ENCODE measurements at regions not wholly inside any gene's neighbourhood (a gene's known extent, or its start where the extent isn't known, plus 50 kb on each side); places are given as distances from the start of the nearest gene placed in this dataset.

- ChIA-PET RAD21 (ENCODE audit: low non-redundant PET in 1 of 2, low total read pairs in 2 of 2, uncharacterized antibody in 2 of 2, unreplicated experiment in 2 of 2) (no interaction called here), CTCF (no interaction called here), POLR2A (no interaction called here)
- no peaks in the 10 kb centered on the region for H3K27me3 ChIP-seq (ENCODE audit: insufficient read depth, low read length)
- no peaks in the 10 kb centered on the region for H4K20me1 ChIP-seq (ENCODE audit: insufficient read depth)
- no peak for DNase-seq (ENCODE audit: low read depth, low spot score)
- intact Hi-C loops (cut with micrococcal nuclease): no loop called here
- no peaks in the 10 kb centered on the region for H3K4me1 ChIP-seq (ENCODE audit: control insufficient read depth in 1 of 2, insufficient read depth in 2 of 2, low read length in 2 of 2)
- BruUV-seq (replicated peaks): no TSS peak
- H2AFZ ChIP-seq (ENCODE audit: low read depth, low read length, poor library complexity, severe bottlenecking): no peak overlapping the region
- H3K4me3 ChIP-seq (replicated peaks in 1 of 2; ENCODE audit: low read depth in 1 of 2, low read length in 2 of 2): no peak overlapping the region
- TF ChIP-seq POLR2AphosphoS5 (IDR thresholded peaks at IDR 0.05; ENCODE audit: low read depth, low read length) (no peak), MAX (IDR thresholded peaks at IDR 0.05) (no peak), EZH2 (IDR thresholded peaks at IDR 0.05) (no peak), FOSL1 (IDR thresholded peaks at IDR 0.05; ENCODE audit: low read depth) (no peak), POLR2A (IDR thresholded peaks at IDR 0.05; ENCODE audit: borderline replicate concordance, extremely low read depth, insufficient read depth, insufficient read length) (no peak), SIN3A (IDR thresholded peaks at IDR 0.05; ENCODE audit: low read depth) (no peak), EGR1 (IDR thresholded peaks at IDR 0.05; ENCODE audit: low read depth) (no peak), REST (IDR thresholded peaks at IDR 0.05; ENCODE audit: low read depth) (no peak), TCF7L2 (IDR thresholded peaks at IDR 0.05; ENCODE audit: borderline replicate concordance, extremely low read depth, insufficient read depth, insufficient read length) (no peak), CEBPB (IDR thresholded peaks at IDR 0.05; ENCODE audit: low read depth) (no peak)
- H3K27ac ChIP-seq (ENCODE audit: low read depth, low read length): no peak overlapping the region
- no peak overlapping the region for H3K4me2 ChIP-seq (ENCODE audit: low read length)
- no peak for ATAC-seq
- H3K9ac ChIP-seq (ENCODE audit: low read length): no peak overlapping the region
- no peaks in the 10 kb centered on the region for H3K9me2 ChIP-seq (ENCODE audit: insufficient read depth)
- no peaks in the 10 kb centered on the region for H3K36me3 ChIP-seq (ENCODE audit: control insufficient read depth in 1 of 2, insufficient read depth in 2 of 2, low read length in 2 of 2)
- H3K79me2 ChIP-seq (ENCODE audit: insufficient read depth, low read length): no peaks in the 10 kb centered on the region
- H3K9me3 ChIP-seq (ENCODE audit: control insufficient read depth in 1 of 2, insufficient read depth in 1 of 2, low read depth in 1 of 2, low read length in 2 of 2): peaks cover 0 to 4% of the 10 kb centered on the region in 2 experiments; a peak in 1 of 4 replicates
Observed at GRCh38 chr12:124142395-124143035, 152.4 kb upstream of the RFLNA start.
